GM06990 (cell line): ENCODE measurements at regions not wholly inside any gene's neighbourhood (a gene's known extent, or its start where the extent isn't known, plus 50 kb on each side); places are given as distances from the start of the nearest gene placed in this dataset.

Source experiments
- DNase-seq: peaks from one replicate; pipeline ENCODE4 v3.0.0-alpha.2; 2011; ENCODE audit not compliant: insufficient read length; ENCODE audit errors: extremely low read depth
- H3K27me3 ChIP-seq: replicated peaks from 2 replicates; pipeline ENCODE4 v1.6.0; 2011; ENCODE audit warnings: low read length; ENCODE audit not compliant: control insufficient read depth, insufficient read depth
- H3K36me3 ChIP-seq: 2 replicates; pipeline ENCODE4 v1.5.1; 2011; ENCODE audit warnings: low read length; ENCODE audit not compliant: control insufficient read depth, insufficient read depth
- H3K4me3 ChIP-seq: replicated peaks from 2 replicates; pipeline ENCODE4 v1.5.1; 2011; ENCODE audit warnings: low read depth, mild to moderate bottlenecking, control low read depth, low read length
- TF ChIP-seq, protein P1 (sequence below): IDR thresholded peaks from 2 replicates; pipeline ENCODE4 v1.5.1; 2011; ENCODE audit warnings: low read length, control low read depth, mild to moderate bottlenecking, inconsistent platforms; ENCODE audit not compliant: insufficient read depth, poor library complexity, severe bottlenecking

DNA sequence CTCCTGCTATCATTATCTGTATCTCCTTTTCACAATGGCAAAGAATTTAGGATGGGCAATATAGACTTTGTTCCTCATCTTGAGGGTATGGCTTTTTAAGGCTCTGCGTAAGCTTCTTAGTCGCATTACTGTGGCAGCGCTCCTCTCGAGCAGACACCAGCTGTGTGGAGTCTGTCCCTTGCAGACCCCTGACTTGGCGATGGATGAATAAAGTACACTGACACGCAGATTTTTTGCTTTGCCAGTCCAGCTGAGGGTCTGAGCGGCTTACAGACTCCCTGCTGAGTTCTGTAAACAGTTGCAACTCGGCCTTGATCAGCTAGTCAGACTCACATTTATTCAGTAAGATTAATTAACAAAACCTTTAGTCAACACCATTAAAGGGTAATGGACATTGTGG lies 390.0 kb upstream of the CNTN5 start:
- Histone ChIP-seq H3K27me3 (no peaks in the 10 kb centered on the region), H3K4me3 (no peak overlapping the region), H3K36me3 (no peaks in the 10 kb centered on the region)
- DNase-seq, result no peak
- TF ChIP-seq, protein P1, sequence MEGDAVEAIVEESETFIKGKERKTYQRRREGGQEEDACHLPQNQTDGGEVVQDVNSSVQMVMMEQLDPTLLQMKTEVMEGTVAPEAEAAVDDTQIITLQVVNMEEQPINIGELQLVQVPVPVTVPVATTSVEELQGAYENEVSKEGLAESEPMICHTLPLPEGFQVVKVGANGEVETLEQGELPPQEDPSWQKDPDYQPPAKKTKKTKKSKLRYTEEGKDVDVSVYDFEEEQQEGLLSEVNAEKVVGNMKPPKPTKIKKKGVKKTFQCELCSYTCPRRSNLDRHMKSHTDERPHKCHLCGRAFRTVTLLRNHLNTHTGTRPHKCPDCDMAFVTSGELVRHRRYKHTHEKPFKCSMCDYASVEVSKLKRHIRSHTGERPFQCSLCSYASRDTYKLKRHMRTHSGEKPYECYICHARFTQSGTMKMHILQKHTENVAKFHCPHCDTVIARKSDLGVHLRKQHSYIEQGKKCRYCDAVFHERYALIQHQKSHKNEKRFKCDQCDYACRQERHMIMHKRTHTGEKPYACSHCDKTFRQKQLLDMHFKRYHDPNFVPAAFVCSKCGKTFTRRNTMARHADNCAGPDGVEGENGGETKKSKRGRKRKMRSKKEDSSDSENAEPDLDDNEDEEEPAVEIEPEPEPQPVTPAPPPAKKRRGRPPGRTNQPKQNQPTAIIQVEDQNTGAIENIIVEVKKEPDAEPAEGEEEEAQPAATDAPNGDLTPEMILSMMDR, result no peak

- Histone ChIP-seq H3K27me3 (no peaks in the 10 kb centered on the region), H3K36me3 (no peaks in the 10 kb centered on the region), H3K4me3 (no peak overlapping the region)
- TF ChIP-seq, protein P1, result no peak
- DNase-seq, result no peak
These were observed 363.0 kb upstream of the CNTN5 start for GRCh38 chr11:98657711-98658110.

DNA sequence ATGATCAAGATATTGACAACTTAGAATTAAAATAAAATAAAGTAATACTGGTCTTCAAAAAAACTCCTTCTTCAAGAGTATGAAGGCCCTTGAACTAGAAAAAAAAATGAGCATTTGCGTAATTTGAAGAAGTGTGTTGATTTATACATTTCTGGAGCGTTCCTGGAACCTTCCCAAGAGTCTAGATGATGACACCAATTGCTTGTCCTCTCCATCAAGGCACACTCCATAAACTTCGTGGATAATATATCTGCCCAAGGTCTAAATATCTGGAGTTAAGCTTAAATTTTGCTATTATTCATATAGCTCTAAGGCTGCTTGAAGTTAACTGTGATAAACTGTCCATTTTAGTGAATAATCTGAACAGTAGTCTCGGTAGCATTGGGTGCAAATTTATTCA lies 361.3 kb upstream of the CNTN5 start:
- Histone ChIP-seq H3K27me3 (no peaks in the 10 kb centered on the region), H3K4me3 (no peak overlapping the region), H3K36me3 (no peaks in the 10 kb centered on the region)
- DNase-seq, result no peak
- TF ChIP-seq, protein P1, result no peak

DNA sequence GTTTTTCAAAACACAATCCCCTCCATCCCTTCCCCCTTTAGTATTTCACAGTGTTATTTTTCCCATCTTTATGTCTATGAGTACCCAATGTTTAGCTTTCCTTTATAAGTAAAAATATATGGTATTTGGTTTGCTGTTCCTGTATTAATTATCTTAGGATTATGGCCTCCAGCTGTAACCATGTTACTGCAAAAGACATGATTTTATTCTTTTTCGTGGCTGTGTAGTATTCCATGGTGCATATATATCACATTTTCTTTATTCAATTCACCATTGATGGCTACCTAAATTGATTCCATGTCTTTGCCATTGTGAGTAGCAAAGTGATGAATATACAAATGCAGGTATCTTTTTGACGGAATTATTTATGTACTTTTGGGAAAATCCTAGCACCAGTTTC lies 346.4 kb upstream of the CNTN5 start:
- Histone ChIP-seq H3K36me3 (no peaks in the 10 kb centered on the region), H3K4me3 (no peak overlapping the region), H3K27me3 (no peaks in the 10 kb centered on the region)
- TF ChIP-seq, protein P1, result no peak
- no peak for DNase-seq

DNA sequence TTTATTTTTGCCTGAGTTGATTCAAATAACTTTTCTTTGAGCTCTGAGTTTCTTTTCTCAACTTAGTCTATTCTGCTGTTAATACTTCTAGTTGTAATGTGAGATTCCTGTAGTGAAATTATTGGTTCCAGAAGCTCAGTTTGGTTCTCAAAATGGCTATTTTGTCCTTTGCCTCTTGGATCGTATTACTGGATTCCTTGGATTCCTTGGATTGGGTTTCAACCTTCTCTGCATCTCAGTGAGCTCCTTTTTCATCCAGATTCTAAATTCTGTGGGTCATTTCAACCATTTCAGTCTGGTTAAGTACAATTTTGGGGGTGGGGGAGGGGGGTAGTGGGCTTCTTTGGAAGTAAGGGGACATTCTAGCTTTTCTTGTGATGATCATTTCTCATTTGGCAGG lies 341.1 kb upstream of the CNTN5 start:
- H3K36me3 ChIP-seq, result no peaks in the 10 kb centered on the region
- TF ChIP-seq, protein P1, result no peak
- H3K4me3 ChIP-seq, result no peak overlapping the region
- no peak for DNase-seq
- H3K27me3 ChIP-seq, result no peaks in the 10 kb centered on the region

DNA sequence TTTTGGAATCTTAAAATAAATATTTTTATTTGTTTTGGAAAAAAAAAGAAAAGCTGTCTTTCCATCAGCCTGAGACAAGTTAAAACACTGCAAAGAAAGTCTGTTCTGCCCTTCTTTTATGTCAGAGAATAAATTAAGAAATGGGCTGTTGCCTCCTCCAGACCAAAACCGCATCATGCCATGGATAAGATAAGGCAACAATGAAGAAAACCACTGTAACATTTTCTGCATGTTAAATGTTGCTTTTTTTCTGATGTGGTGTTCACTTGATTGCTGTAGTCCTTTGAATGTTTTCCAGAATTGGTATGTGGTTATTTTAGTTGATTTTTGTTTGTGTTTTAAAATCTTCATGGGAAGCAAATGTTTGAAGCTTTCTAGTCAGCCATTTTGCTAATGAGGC lies 319.2 kb upstream of the CNTN5 start:
- no peak overlapping the region for H3K4me3 ChIP-seq
- H3K27me3 ChIP-seq, result no peaks in the 10 kb centered on the region
- no peak for DNase-seq
- TF ChIP-seq, protein P1, result no peak
- no peaks in the 10 kb centered on the region for H3K36me3 ChIP-seq
